MM.1S (cell line): ENCODE measurements at regions not wholly inside any gene's neighbourhood (a gene's known extent, or its start where the extent isn't known, plus 50 kb on each side); places are given as distances from the start of the nearest gene placed in this dataset.

Experiments used
- EZH2 ChIP-seq: fragments of 300-600 bp; sonication (generic); optimal IDR thresholded peaks from 2 replicates; pipeline ENCODE3; 2017; ENCODE audit warnings: low read depth, mild to moderate bottlenecking, antibody characterized with exemption, low read length, mixed read lengths
- TF ChIP-seq, protein P1 (sequence below): fragments of 300-600 bp; sonication (generic); IDR thresholded peaks from 2 replicates; pipeline ENCODE4 v1.5.1; 2016; ENCODE audit warnings: antibody characterized with exemption, low read length, mixed read lengths

- TF ChIP-seq, protein P1, sequence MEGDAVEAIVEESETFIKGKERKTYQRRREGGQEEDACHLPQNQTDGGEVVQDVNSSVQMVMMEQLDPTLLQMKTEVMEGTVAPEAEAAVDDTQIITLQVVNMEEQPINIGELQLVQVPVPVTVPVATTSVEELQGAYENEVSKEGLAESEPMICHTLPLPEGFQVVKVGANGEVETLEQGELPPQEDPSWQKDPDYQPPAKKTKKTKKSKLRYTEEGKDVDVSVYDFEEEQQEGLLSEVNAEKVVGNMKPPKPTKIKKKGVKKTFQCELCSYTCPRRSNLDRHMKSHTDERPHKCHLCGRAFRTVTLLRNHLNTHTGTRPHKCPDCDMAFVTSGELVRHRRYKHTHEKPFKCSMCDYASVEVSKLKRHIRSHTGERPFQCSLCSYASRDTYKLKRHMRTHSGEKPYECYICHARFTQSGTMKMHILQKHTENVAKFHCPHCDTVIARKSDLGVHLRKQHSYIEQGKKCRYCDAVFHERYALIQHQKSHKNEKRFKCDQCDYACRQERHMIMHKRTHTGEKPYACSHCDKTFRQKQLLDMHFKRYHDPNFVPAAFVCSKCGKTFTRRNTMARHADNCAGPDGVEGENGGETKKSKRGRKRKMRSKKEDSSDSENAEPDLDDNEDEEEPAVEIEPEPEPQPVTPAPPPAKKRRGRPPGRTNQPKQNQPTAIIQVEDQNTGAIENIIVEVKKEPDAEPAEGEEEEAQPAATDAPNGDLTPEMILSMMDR, result no peak
- no peak for TF ChIP-seq EZH2
These were observed 1398.4 kb downstream of the ARAP2 start for GRCh38 chr4:34845926-34846325.
